ENCODE measurements at regions not wholly inside any gene's neighbourhood (a gene's known extent, or its start where the extent isn't known, plus 50 kb on each side); places are given as distances from the start of the nearest gene placed in this dataset.

- H3K4me3 ChIP-seq (ENCODE audit: low read depth, low read length): no peak overlapping the region
- TF ChIP-seq CTCF (IDR thresholded peaks at IDR 0.05; ENCODE audit: insufficient read depth, low read depth, low read length): no peak
- DNase-seq (ENCODE audit: low read depth): no peak
Observed at GRCh38 chr1:38760562-38760961, 99.0 kb downstream of the RRAGC start.

GRCh38 chr1:38758820-38759219, 100.8 kb downstream of the RRAGC start:
- TF ChIP-seq CTCF (IDR thresholded peaks at IDR 0.05; ENCODE audit: insufficient read depth, low read depth, low read length): no peak
- no peak overlapping the region for H3K4me3 ChIP-seq (ENCODE audit: low read depth, low read length)
- DNase-seq (ENCODE audit: low read depth): no peak

- H3K4me3 ChIP-seq (ENCODE audit: low read depth, low read length): no peak overlapping the region
- no peak for DNase-seq (ENCODE audit: low read depth)
- TF ChIP-seq CTCF (IDR thresholded peaks at IDR 0.05; ENCODE audit: insufficient read depth, low read depth, low read length): no peak
Observed at GRCh38 chr1:38746941-38747600, 112.5 kb downstream of the RRAGC start.

- H3K4me3 ChIP-seq (ENCODE audit: low read depth, low read length): no peak overlapping the region
- no peak for DNase-seq (ENCODE audit: low read depth)
- TF ChIP-seq CTCF (IDR thresholded peaks at IDR 0.05; ENCODE audit: insufficient read depth, low read depth, low read length): no peak
Observed at GRCh38 chr1:38746402-38746935, 113.1 kb downstream of the RRAGC start.

GRCh38 chr1:38745476-38746401, 113.8 kb downstream of the RRAGC start:
- no peak for DNase-seq (ENCODE audit: low read depth)
- no peak overlapping the region for H3K4me3 ChIP-seq (ENCODE audit: low read depth, low read length)
- TF ChIP-seq CTCF (IDR thresholded peaks at IDR 0.05; ENCODE audit: insufficient read depth, low read depth, low read length): no peak

- H3K4me3 ChIP-seq (ENCODE audit: low read depth, low read length): no peak overlapping the region
- DNase-seq (ENCODE audit: low read depth): no peak
- no peak for TF ChIP-seq CTCF (IDR thresholded peaks at IDR 0.05; ENCODE audit: insufficient read depth, low read depth, low read length)
Observed at GRCh38 chr1:38744452-38745350, 114.9 kb downstream of the RRAGC start.

Data from fibroblast of villous mesenchyme (primary cell).